CD14-positive monocyte (primary cell): ENCODE measurements at regions not wholly inside any gene's neighbourhood (a gene's known extent, or its start where the extent isn't known, plus 50 kb on each side); places are given as distances from the start of the nearest gene placed in this dataset.

ENCODE experiments used
- DNase-seq, 3 donors: peaks; one replicate each; pipeline ENCODE4 v3.0.0-alpha.2; 2011 to 2022
- H2AFZ ChIP-seq: 2 replicates; pipeline ENCODE4 v1.6.0; 2012; ENCODE audit warnings: mild to moderate bottlenecking, low read depth, low read length, inconsistent platforms; ENCODE audit not compliant: insufficient read depth, poor library complexity, severe bottlenecking
- H3K27ac ChIP-seq, 2 donors: 1 replicate in 1 of 2; 2 replicates in 1 of 2; pipeline ENCODE4 v1.5.1; 2012 to 2013; ENCODE audit warnings: low read length in 2 of 2, control low read depth in 1 of 2, inconsistent platforms in 1 of 2, low read depth in 1 of 2, mild to moderate bottlenecking in 1 of 2
- H3K27me3 ChIP-seq, 2 donors: one replicate each; pipeline versions ENCODE4 v1.6.0 to v1.6.1; 2011 to 2013; ENCODE audit warnings: low read length in 2 of 2; ENCODE audit not compliant: control insufficient read depth in 2 of 2, insufficient read depth in 2 of 2
- H3K36me3 ChIP-seq, 2 donors: replicated peaks in 1 of 2; 1 replicate in 1 of 2; 2 replicates in 1 of 2; pipeline versions ENCODE4 v1.5.1 to v1.6.1; 2012 to 2013; ENCODE audit warnings: low read length in 2 of 2, control low read depth in 1 of 2, inconsistent platforms in 1 of 2, mild to moderate bottlenecking in 1 of 2; ENCODE audit not compliant: insufficient read depth in 2 of 2, control insufficient read depth in 1 of 2
- H3K4me1 ChIP-seq, 2 donors: 1 replicate in 1 of 2; 2 replicates in 1 of 2; pipeline versions ENCODE4 v1.5.1 to v1.6.1; 2012 to 2013; ENCODE audit warnings: low read length in 2 of 2, control low read depth in 1 of 2, inconsistent platforms in 1 of 2, mild to moderate bottlenecking in 1 of 2, moderate library complexity in 1 of 2; ENCODE audit not compliant: insufficient read depth in 2 of 2, control insufficient read depth in 1 of 2
- H3K4me2 ChIP-seq: replicated peaks from 2 replicates; pipeline ENCODE3; 2012; ENCODE audit warnings: low read length, moderate library complexity, mild to moderate bottlenecking; ENCODE audit not compliant: poor library complexity, severe bottlenecking; ENCODE audit errors: extremely low read depth
- H3K4me3 ChIP-seq, 3 experiments: fragments of 200-600 bp in 1 of 3; sonication (generic) in 1 of 3; replicated peaks in 1 of 3; 1 replicate in 2 of 3; 2 replicates in 1 of 3; pipeline ENCODE4 v1.5.1; 2011 to 2013; ENCODE audit warnings: low read length in 3 of 3, mild to moderate bottlenecking in 3 of 3, control low read depth in 2 of 3, low read depth in 2 of 3, inconsistent platforms in 1 of 3, moderate library complexity in 1 of 3
- H3K79me2 ChIP-seq: 2 replicates; pipeline ENCODE4 v1.6.0; 2012; ENCODE audit warnings: mild to moderate bottlenecking, control low read depth, inconsistent platforms, low read length, moderate library complexity; ENCODE audit not compliant: insufficient read depth
- H3K9ac ChIP-seq: 2 replicates; pipeline ENCODE4 v1.6.0; 2017; ENCODE audit warnings: low read length, mild to moderate bottlenecking; ENCODE audit not compliant: insufficient read depth, poor library complexity, severe bottlenecking
- H3K9me3 ChIP-seq, 2 donors: replicated peaks in 1 of 2; 1 replicate in 1 of 2; 2 replicates in 1 of 2; pipeline versions ENCODE4 v1.5.1 to v1.6.1; 2012 to 2013; ENCODE audit warnings: low read length in 2 of 2, control low read depth in 1 of 2; ENCODE audit not compliant: control insufficient read depth in 1 of 2, insufficient read depth in 1 of 2
- H4K20me1 ChIP-seq: 2 replicates; pipeline ENCODE4 v1.6.0; 2012; ENCODE audit warnings: mild to moderate bottlenecking, low read length, control low read depth, moderate library complexity; ENCODE audit not compliant: insufficient read depth
- H3K27ac Mint-ChIP-seq, 7 donors: one replicate each; pipeline ENCODE4 v1.8.0; 2020; ENCODE audit warnings: mild to moderate bottlenecking in 7 of 7, mixed read lengths in 7 of 7, moderate library complexity in 6 of 7, inconsistent platforms in 2 of 7
- H3K27me3 Mint-ChIP-seq, 3 donors: one replicate each; pipeline ENCODE4 v1.8.0; 2021 to 2022; ENCODE audit warnings: low read depth in 3 of 3, mild to moderate bottlenecking in 3 of 3, mixed read lengths in 3 of 3, moderate library complexity in 3 of 3, inconsistent platforms in 1 of 3
- H3K36me3 Mint-ChIP-seq, 2 donors: one replicate each; pipeline ENCODE4 v1.8.0; 2020; ENCODE audit warnings: mixed read lengths in 2 of 2, inconsistent platforms in 1 of 2, mild to moderate bottlenecking in 1 of 2
- H3K4me1 Mint-ChIP-seq: one replicate; pipeline ENCODE4 v1.8.0; 2020; ENCODE audit warnings: mild to moderate bottlenecking, mixed read lengths
- H3K4me3 Mint-ChIP-seq, 2 donors: one replicate each; pipeline ENCODE4 v1.8.0; 2020; ENCODE audit warnings: mild to moderate bottlenecking in 2 of 2, mixed read lengths in 2 of 2, moderate library complexity in 1 of 2
- H3K9me3 Mint-ChIP-seq, 7 donors: one replicate each; pipeline ENCODE4 v1.8.0; 2020 to 2022; ENCODE audit warnings: mixed read lengths in 7 of 7, mild to moderate bottlenecking in 6 of 7, moderate library complexity in 6 of 7, inconsistent platforms in 2 of 7
- CTCF ChIP-seq: fragments of 200-600 bp; IDR thresholded peaks from one replicate; pipeline ENCODE4 v1.8.0; 2022; ENCODE audit warnings: antibody characterized with exemption, mild to moderate bottlenecking
- WGBS: methylation state at CpG from one replicate; pipeline ENCODE4 v1.1.5; 2013; ENCODE audit warnings: missing lambda C conversion rate; ENCODE audit not compliant: insufficient coverage; 5-methylcytosine and 5-hydroxymethylcytosine counted together
- intact Hi-C, 2 donors: fragments of 100-400 bp; cut with micrococcal nuclease; formaldehyde crosslinking; loops; one replicate each; pipeline versions ENCODE4 v1.15.0 to v1.15.1; 2023

GRCh38 chr15:70519004-70519365 lies 244.4 kb downstream of the UACA start:
- Histone ChIP-seq H3K4me3 (no peak overlapping the region), H3K9ac (no peak overlapping the region), H3K4me1 (peaks cover 0 to 5% of the 10 kb centered on the region in 2 donors), H3K4me2 (no peak overlapping the region), H3K27ac (no peak overlapping the region), H3K9me3 (no peaks in the 10 kb centered on the region), H3K36me3 (no peaks in the 10 kb centered on the region), H4K20me1 (no peaks in the 10 kb centered on the region), H3K79me2 (no peaks in the 10 kb centered on the region), H3K27me3 (no peaks in the 10 kb centered on the region), H2AFZ (no peak overlapping the region)
- DNase-seq: no peak
- 100% methylated on average over 6 of the region's 6 CpGs for WGBS
- Mint-ChIP-seq H3K27me3 (peaks cover 2 to 7% (median 4%) of the 10 kb centered on the region in 3 donors), H3K9me3 (no peaks in the 10 kb centered on the region), H3K4me3 (no peak overlapping the region), H3K36me3 (peaks cover 0 to 5% of the 10 kb centered on the region in 2 donors), H3K27ac (no peak overlapping the region), H3K4me1 (peaks cover 12% of the 10 kb centered on the region)
- no peak for TF ChIP-seq CTCF
- intact Hi-C loops: loop anchor here in 1 of 2 donors (10.0 kb wide), 1 partner anchor 854 kb away; no protein-coding TSS in a partner anchor

- H3K36me3 Mint-ChIP-seq: peaks cover 0 to 6% of the 10 kb centered on the region in 2 donors
Measured at GRCh38 chr15:70518201-70519003, 245.0 kb downstream of the UACA start.

More at GRCh38 chr15:70518201-70519003, 245.0 kb downstream of the UACA start:
- Mint-ChIP-seq H3K27me3 (peaks cover 2 to 10% (median 4%) of the 10 kb centered on the region in 3 donors), H3K4me1 (peaks cover 15% of the 10 kb centered on the region), H3K9me3 (no peaks in the 10 kb centered on the region), H3K27ac (no peak overlapping the region), H3K4me3 (no peak overlapping the region)
- no peaks in the 10 kb centered on the region for H4K20me1 ChIP-seq
- no peak overlapping the region for H3K4me2 ChIP-seq
- H3K4me1 ChIP-seq: peaks cover 0 to 5% of the 10 kb centered on the region in 2 donors
- no peaks in the 10 kb centered on the region for H3K27me3 ChIP-seq
- H3K9ac ChIP-seq: no peak overlapping the region
- no peak overlapping the region for H3K27ac ChIP-seq
- no peak overlapping the region for H2AFZ ChIP-seq
- intact Hi-C loops: loop anchor here in 1 of 2 donors (10.0 kb wide), 1 partner anchor 854 kb away; no protein-coding TSS in a partner anchor
- DNase-seq: no peak
- H3K79me2 ChIP-seq: no peaks in the 10 kb centered on the region
- 100% methylated on average over 7 of the region's 11 CpGs for whole genome bisulfite sequencing
- H3K4me3 ChIP-seq: no peak overlapping the region
- TF ChIP-seq CTCF: no peak
- H3K9me3 ChIP-seq: no peaks in the 10 kb centered on the region
- no peaks in the 10 kb centered on the region for H3K36me3 ChIP-seq
